Stomach (tissue), 4 donors: ENCODE measurements at regions not wholly inside any gene's neighbourhood (a gene's known extent, or its start where the extent isn't known, plus 50 kb on each side); places are given as distances from the start of the nearest gene placed in this dataset.

ENCODE experiments used
- POLR2A ChIP-seq, 4 donors: fragments of 450-650 bp; IDR thresholded peaks; one replicate each; pipeline ENCODE4 v1.6.1; 2016; ENCODE audit warnings: antibody characterized with exemption in 4 of 4, control low read depth in 2 of 4, mild to moderate bottlenecking in 1 of 4, moderate library complexity in 1 of 4
- POLR2AphosphoS5 ChIP-seq, 3 donors: sonication (generic); formaldehyde crosslinking; IDR thresholded peaks; one replicate each; pipeline ENCODE4 v1.6.1; 2016; ENCODE audit warnings: antibody characterized with exemption in 3 of 3
- TF ChIP-seq, protein P1 (sequence below), 7 experiments: fragments of 450-650 bp in 4 of 7; fragments of 200-600 bp in 3 of 7; sonication (generic) in 3 of 7; IDR thresholded peaks; one replicate each; pipeline ENCODE4 v1.5.1; 2016 to 2019; ENCODE audit warnings: antibody characterized with exemption in 7 of 7, control low read depth in 2 of 7, mild to moderate bottlenecking in 1 of 7

GRCh38 chr10:109467551-109467950 is 455.8 kb downstream of the XPNPEP1 start:
- TF ChIP-seq, protein P1, sequence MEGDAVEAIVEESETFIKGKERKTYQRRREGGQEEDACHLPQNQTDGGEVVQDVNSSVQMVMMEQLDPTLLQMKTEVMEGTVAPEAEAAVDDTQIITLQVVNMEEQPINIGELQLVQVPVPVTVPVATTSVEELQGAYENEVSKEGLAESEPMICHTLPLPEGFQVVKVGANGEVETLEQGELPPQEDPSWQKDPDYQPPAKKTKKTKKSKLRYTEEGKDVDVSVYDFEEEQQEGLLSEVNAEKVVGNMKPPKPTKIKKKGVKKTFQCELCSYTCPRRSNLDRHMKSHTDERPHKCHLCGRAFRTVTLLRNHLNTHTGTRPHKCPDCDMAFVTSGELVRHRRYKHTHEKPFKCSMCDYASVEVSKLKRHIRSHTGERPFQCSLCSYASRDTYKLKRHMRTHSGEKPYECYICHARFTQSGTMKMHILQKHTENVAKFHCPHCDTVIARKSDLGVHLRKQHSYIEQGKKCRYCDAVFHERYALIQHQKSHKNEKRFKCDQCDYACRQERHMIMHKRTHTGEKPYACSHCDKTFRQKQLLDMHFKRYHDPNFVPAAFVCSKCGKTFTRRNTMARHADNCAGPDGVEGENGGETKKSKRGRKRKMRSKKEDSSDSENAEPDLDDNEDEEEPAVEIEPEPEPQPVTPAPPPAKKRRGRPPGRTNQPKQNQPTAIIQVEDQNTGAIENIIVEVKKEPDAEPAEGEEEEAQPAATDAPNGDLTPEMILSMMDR (IDR thresholded peaks at IDR 0.05), result no peak
- TF ChIP-seq POLR2AphosphoS5 (IDR thresholded peaks at IDR 0.05) (no peak), POLR2A (IDR thresholded peaks at IDR 0.05) (no peak)
